ENCODE measurements at regions not wholly inside any gene's neighbourhood (a gene's known extent, or its start where the extent isn't known, plus 50 kb on each side); places are given as distances from the start of the nearest gene placed in this dataset.

DNA sequence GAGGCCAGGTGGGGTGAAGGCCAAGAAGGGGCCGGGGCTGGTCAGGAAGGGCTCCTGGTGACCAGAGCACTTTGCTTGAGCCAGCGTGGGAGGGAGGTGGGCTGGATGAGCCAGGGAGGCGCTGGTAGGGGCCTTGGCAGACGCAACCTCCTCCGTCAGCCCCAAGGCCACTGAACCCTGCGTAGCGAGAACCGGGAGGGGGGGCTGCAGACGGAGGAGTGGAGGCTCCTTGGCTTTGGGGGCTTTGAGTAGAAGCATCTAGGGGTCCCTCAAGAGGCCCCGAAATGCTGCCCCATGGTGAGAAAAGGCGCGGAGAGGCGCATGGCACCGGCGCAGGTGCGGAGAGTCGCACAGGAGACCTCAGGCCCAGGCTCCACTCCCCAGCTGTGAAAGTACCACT lies 1888.0 kb upstream of the CDH9 start:
- ChIA-PET POLR2A (no interaction called here), CTCF (no interaction called here)
- TF ChIP-seq, protein P1, sequence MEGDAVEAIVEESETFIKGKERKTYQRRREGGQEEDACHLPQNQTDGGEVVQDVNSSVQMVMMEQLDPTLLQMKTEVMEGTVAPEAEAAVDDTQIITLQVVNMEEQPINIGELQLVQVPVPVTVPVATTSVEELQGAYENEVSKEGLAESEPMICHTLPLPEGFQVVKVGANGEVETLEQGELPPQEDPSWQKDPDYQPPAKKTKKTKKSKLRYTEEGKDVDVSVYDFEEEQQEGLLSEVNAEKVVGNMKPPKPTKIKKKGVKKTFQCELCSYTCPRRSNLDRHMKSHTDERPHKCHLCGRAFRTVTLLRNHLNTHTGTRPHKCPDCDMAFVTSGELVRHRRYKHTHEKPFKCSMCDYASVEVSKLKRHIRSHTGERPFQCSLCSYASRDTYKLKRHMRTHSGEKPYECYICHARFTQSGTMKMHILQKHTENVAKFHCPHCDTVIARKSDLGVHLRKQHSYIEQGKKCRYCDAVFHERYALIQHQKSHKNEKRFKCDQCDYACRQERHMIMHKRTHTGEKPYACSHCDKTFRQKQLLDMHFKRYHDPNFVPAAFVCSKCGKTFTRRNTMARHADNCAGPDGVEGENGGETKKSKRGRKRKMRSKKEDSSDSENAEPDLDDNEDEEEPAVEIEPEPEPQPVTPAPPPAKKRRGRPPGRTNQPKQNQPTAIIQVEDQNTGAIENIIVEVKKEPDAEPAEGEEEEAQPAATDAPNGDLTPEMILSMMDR (IDR thresholded peaks at IDR 0.05; ENCODE audit: control extremely low read depth, extremely low read depth, low read depth, missing control alignments), result no peak
- no peak for DNase-seq (ENCODE audit: extremely low spot score)

DNA sequence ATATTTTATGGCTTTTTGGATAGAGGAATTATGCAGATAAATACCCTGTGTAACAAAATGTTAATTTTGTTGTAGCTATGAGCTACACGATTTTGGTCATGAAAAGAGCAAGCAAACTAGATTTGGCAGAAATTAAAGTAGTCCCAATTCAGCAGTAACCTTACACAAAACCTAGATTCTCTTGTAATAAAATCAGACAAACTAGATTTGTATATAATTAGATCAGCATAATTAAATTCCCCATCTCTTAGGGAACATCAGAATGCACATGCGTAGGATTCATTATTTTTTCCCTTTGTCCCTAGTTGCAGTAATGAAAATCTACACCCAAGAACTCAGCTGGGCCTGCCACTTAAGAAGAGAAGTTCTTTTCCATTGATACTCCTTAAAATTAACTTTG lies 1879.2 kb upstream of the CDH9 start:
- CTCF ChIA-PET, result no interaction called here
- DNase-seq (ENCODE audit: extremely low spot score), result no peak
- TF ChIP-seq, protein P1 (IDR thresholded peaks at IDR 0.05; ENCODE audit: control extremely low read depth, extremely low read depth, low read depth, missing control alignments), result no peak
- POLR2A ChIA-PET, result no interaction called here

DNA sequence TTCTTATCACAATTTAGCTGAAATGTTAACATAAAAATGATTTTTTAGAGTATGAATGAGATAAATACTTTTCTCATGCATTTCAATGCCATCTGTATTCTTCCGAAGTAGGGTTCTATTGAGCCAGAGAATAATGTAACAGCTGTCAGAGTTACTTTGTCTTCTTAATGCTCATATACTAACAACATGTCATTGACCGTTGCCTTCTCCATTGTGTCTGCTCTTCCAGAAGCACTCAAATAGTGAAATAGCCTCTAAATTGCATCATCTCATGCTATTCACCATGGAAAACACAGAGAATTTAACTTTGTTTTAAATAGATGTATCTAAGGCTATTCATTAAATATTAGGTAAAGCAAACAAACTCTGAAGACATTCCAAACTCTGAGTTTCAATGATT lies 1875.9 kb upstream of the CDH9 start:
- no peak for DNase-seq (ENCODE audit: extremely low spot score)
- POLR2A ChIA-PET, result no interaction called here
- CTCF ChIA-PET, result no interaction called here
- TF ChIP-seq, protein P1 (IDR thresholded peaks at IDR 0.05; ENCODE audit: control extremely low read depth, extremely low read depth, low read depth, missing control alignments), result no peak

DNA sequence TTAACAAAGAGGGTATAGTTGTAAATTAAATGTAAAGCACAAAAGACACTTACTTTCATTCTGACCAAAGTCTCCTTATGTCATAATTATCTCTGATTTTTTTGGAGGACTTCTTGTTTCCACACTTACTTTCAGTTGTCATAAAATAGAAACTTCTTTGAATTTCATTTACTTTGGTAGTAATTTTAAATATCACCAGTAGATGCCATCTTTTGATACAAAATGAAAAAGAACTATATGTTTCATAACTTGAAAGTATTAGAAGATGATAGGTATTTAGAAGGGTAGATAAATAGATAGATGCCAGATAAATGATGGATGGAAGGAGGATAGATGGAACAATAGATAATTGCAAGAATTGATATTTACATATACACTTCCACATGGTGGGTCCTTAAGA lies 1865.3 kb upstream of the CDH9 start:
- CTCF ChIA-PET, result no interaction called here
- TF ChIP-seq, protein P1 (IDR thresholded peaks at IDR 0.05; ENCODE audit: control extremely low read depth, extremely low read depth, low read depth, missing control alignments), result no peak

DNA sequence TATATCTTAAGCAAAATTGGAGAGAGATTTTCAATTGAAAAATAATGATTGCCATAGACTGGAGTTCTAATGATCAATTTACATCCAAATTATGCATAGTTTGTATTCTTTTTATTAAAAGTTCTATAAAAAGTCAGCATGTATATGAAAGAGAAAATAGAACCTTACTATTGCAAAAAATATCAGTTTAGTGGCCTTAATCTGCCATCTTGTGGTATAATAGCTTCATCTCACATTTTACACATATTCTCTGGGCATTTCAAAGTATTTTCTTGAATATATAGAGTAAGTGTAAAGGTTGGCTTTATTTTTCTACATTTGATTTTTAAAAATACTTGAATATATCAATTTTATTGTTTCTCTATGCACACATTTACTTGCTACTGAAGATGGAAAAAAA lies 1858.6 kb upstream of the CDH9 start:
- POLR2A ChIA-PET, result no interaction called here

More for the DNA sequence above, 1865.3 kb upstream of the CDH9 start:
- POLR2A ChIA-PET, result no interaction called here
- no peak for DNase-seq (ENCODE audit: extremely low spot score)

DNA sequence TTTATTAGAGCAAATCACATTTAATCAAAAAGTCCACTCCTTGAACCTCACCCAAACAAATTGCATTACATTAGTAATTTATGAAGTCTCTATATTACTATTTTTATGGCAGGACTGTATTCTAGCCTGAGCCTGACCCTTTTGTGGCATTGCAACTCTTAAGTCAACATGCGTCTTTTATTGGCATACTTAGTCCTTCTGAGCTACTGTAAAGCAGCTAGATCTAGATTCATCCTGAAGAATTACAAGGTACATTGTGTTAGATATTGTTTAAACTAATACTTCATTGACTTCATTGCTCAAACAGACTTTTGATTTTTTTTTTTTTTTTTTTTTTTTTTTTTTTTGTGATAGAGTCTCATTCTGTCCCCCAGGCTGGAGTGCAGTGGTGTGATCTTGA lies 1842.5 kb upstream of the CDH9 start:
- DNase-seq (ENCODE audit: extremely low spot score), result no peak
- TF ChIP-seq, protein P1 (IDR thresholded peaks at IDR 0.05; ENCODE audit: control extremely low read depth, extremely low read depth, low read depth, missing control alignments), result no peak

More for the DNA sequence above, 1858.6 kb upstream of the CDH9 start:
- CTCF ChIA-PET, result no interaction called here
- TF ChIP-seq, protein P1 (IDR thresholded peaks at IDR 0.05; ENCODE audit: control extremely low read depth, extremely low read depth, low read depth, missing control alignments), result no peak
- no peak for DNase-seq (ENCODE audit: extremely low spot score)

DNA sequence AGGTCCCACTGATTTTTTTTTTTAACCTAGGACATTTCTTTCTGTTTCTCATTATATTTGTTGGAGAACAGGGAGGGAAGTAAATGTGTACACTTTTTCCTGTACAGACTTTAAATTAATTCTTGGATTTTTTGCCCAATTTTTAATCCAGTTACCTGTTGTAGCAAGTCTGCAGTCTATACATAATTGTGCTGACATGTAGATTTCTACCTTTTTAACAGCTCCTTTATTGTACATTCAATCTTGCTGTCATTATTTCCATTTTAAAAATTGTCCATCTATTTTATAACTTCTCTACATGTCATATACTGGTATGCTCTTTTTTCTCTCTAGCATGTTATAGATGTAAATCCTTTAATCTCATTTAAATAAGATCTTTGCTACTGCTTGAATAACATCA lies 1838.7 kb upstream of the CDH9 start:
- ChIA-PET POLR2A (no interaction called here), CTCF (no interaction called here)
- DNase-seq (ENCODE audit: extremely low spot score), result no peak
- TF ChIP-seq, protein P1 (IDR thresholded peaks at IDR 0.05; ENCODE audit: control extremely low read depth, extremely low read depth, low read depth, missing control alignments), result no peak

More for the DNA sequence above, 1842.5 kb upstream of the CDH9 start:
- CTCF ChIA-PET, result no interaction called here
- POLR2A ChIA-PET, result no interaction called here

Measured in GM10248 (cell line).